ENCODE measurements at regions not wholly inside any gene's neighbourhood (a gene's known extent, or its start where the extent isn't known, plus 50 kb on each side); places are given as distances from the start of the nearest gene placed in this dataset.

DNA sequence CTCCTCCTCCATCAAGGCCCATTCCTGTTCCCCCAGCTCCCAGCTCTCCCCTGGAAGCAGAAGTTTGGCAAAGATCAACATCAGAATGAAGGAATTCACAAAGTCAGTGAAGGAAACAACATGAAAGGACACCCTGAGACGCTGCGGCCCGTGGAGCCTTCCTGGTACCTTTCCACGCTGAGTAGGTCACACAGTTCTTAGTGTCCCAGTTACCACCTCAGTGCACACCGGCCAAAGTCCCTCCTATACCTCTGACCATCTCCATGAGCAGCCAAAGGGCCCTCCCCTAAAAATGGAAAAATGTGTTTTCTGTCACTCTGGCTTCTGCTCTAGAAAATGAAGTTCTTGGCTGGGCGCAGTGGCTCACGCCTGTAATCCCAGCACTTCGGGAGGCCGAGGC, 191.6 kb upstream of the AGAP1 start:
- TF ChIP-seq BHLHE40 (IDR thresholded peaks at IDR 0.05; ENCODE audit: borderline replicate concordance): no peak
- no peak for TF ChIP-seq TARDBP (IDR thresholded peaks at IDR 0.05)
- no peak for TF ChIP-seq FOXM1 (IDR thresholded peaks at IDR 0.05; ENCODE audit: borderline replicate concordance)
- TF ChIP-seq FOXA1 (IDR thresholded peaks at IDR 0.05): no peak
- TF ChIP-seq L3MBTL2 (conservative IDR thresholded peaks at IDR 0.05): no peak
- TF ChIP-seq FOXK2 (IDR thresholded peaks at IDR 0.05): no peak
- no peak for TF ChIP-seq NFRKB (IDR thresholded peaks at IDR 0.05)
- no peak for TF ChIP-seq SP1 (IDR thresholded peaks at IDR 0.05)
- TF ChIP-seq ZNF384 (IDR thresholded peaks at IDR 0.05): no peak
- no peak for TF ChIP-seq SUZ12 (IDR thresholded peaks at IDR 0.05)
- TF ChIP-seq, protein P1, sequence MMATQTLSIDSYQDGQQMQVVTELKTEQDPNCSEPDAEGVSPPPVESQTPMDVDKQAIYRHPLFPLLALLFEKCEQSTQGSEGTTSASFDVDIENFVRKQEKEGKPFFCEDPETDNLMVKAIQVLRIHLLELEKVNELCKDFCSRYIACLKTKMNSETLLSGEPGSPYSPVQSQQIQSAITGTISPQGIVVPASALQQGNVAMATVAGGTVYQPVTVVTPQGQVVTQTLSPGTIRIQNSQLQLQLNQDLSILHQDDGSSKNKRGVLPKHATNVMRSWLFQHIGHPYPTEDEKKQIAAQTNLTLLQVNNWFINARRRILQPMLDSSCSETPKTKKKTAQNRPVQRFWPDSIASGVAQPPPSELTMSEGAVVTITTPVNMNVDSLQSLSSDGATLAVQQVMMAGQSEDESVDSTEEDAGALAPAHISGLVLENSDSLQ (IDR thresholded peaks at IDR 0.05): no peak
- no peak for TF ChIP-seq HDGF (IDR thresholded peaks at IDR 0.05; ENCODE audit: borderline replicate concordance)

All from HEK293T (cell line).